DOHH2 (cell line): ENCODE measurements at regions not wholly inside any gene's neighbourhood (a gene's known extent, or its start where the extent isn't known, plus 50 kb on each side); places are given as distances from the start of the nearest gene placed in this dataset.

ENCODE experiments used
- EZH2phosphoT487 ChIP-seq: fragments of 200-600 bp; sonication (generic); IDR thresholded peaks from 2 replicates; pipeline ENCODE4 v1.6.1; 2017; ENCODE audit warnings: borderline replicate concordance, mild to moderate bottlenecking, antibody characterized with exemption, low read length, moderate library complexity, mixed read lengths
- TF ChIP-seq, protein P1 (sequence below): fragments of 200-600 bp; sonication (generic); IDR thresholded peaks from one replicate; pipeline ENCODE4 v1.5.1; 2014; ENCODE audit warnings: antibody characterized with exemption, mild to moderate bottlenecking, low read depth, low read length; ENCODE audit not compliant: poor library complexity, severe bottlenecking

DNA sequence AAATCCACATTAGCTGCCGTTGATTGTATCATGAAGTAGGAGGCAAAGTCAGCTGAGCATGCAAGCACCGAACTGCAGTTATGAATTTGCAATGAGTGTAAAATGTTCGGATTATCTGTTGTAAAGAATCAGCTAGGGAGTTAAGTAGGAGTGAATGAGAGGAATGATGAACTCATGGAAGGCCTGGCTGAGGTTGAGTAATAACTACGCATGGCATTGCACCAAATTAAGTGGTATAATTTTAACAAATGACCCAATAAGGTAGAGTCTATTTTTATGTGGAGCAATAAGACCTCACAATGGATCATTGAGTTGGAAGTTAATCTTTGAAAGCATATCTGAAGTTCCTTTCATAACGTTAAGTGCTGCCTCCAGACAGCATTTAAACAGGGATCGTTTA, 288.2 kb upstream of the CHST9 start:
- TF ChIP-seq, protein P1, sequence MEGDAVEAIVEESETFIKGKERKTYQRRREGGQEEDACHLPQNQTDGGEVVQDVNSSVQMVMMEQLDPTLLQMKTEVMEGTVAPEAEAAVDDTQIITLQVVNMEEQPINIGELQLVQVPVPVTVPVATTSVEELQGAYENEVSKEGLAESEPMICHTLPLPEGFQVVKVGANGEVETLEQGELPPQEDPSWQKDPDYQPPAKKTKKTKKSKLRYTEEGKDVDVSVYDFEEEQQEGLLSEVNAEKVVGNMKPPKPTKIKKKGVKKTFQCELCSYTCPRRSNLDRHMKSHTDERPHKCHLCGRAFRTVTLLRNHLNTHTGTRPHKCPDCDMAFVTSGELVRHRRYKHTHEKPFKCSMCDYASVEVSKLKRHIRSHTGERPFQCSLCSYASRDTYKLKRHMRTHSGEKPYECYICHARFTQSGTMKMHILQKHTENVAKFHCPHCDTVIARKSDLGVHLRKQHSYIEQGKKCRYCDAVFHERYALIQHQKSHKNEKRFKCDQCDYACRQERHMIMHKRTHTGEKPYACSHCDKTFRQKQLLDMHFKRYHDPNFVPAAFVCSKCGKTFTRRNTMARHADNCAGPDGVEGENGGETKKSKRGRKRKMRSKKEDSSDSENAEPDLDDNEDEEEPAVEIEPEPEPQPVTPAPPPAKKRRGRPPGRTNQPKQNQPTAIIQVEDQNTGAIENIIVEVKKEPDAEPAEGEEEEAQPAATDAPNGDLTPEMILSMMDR: no peak
- no peak for TF ChIP-seq EZH2phosphoT487
